GM18873 (cell line): ENCODE measurements at regions not wholly inside any gene's neighbourhood (a gene's known extent, or its start where the extent isn't known, plus 50 kb on each side); places are given as distances from the start of the nearest gene placed in this dataset.

ENCODE experiments used
- ATAC-seq: cut with Tn5 transposase; IDR thresholded peaks from one replicate; pipeline ENCODE4 v1.9.1; 2021; ENCODE audit warnings: mild to moderate bottlenecking, moderate library complexity, moderate number of reproducible peaks; ENCODE audit not compliant: unreplicated experiment, low FRiP score

DNA sequence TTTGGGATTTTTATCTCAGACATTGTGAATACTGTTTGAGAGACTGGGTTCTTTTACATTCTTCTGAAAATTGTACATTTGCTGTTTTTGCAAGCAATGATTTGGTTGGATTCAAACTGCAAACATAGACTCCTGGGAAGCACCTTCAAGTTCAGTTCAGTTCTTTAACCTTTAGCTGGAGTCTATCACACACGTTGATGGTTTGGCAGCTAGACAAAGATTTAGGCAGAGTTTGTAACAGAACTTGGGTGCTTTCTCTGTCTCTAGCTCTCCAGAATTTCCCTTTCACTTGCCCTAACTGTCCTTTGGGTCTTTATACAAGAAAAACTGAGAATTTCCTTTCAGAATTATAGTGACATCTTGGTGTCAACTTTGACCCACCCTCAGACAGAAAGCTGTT is 556.6 kb downstream of the DIAPH3 start:
- no peak for ATAC-seq

DNA sequence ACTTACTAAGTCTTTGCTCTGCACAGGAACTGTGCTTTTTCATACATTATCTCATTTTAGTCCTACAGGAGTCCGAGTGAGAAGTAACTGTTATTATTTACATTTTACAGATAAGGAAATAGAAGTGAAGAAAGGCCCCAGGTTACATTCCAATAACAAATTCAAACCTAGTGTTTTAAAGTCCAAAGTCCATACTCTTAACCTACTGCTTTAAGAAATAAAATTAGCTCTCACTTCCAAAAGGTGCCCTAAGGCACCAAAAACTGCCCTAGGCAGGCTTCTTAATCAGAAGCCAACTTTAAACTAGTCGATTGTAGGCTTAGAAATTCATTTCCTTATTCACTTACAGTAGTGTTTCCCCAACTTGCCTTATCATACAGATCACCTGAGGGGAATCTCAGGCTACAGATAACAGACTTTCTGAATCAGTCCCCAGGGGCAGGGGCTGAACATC is 555.9 kb downstream of the DIAPH3 start:
- no peak for ATAC-seq

DNA sequence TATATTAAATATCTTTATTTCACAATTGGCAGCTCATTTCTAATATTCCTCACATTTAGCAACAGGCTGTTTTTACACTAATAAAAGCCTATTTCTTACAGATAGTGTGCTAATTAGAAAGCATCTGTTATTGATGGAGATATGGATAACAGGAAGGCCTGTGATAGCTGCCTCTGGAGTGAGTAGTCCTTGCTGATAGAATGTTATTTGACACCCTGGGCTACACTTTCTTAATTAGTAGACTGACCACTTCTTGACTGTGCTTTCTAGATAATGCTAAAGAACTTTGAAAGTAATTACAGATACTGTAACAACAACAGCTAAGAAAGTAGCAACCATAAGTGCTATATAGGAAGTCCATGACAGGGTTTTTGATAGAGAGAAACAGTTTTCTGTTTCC is 554.3 kb downstream of the DIAPH3 start:
- no peak for ATAC-seq
